SK-N-SH treated with all-trans-retinoic acid at 6 μM for 48 hours (cell line): ENCODE measurements at regions not wholly inside any gene's neighbourhood (a gene's known extent, or its start where the extent isn't known, plus 50 kb on each side); places are given as distances from the start of the nearest gene placed in this dataset.

ENCODE experiments used
- TOX ChIP-seq: fragments of 250-450 bp; sonication (Bioruptor Pico); IDR thresholded peaks from 2 replicates; pipeline ENCODE4 v1.8.0; 2021; ENCODE audit warnings: mild to moderate bottlenecking, moderate library complexity, borderline replicate concordance
- TF ChIP-seq, protein P1 (sequence below): fragments of 250-450 bp; sonication (Bioruptor Pico); IDR thresholded peaks from 2 replicates; pipeline ENCODE4 v1.8.0; 2020; ENCODE audit warnings: mild to moderate bottlenecking, moderate library complexity, borderline replicate concordance
- TF ChIP-seq, protein P2 (sequence below): fragments of 250-450 bp; sonication (Bioruptor Pico); IDR thresholded peaks from 2 replicates; pipeline ENCODE4 v1.5.1; 2020; ENCODE audit warnings: low read depth, mild to moderate bottlenecking, moderate library complexity

DNA sequence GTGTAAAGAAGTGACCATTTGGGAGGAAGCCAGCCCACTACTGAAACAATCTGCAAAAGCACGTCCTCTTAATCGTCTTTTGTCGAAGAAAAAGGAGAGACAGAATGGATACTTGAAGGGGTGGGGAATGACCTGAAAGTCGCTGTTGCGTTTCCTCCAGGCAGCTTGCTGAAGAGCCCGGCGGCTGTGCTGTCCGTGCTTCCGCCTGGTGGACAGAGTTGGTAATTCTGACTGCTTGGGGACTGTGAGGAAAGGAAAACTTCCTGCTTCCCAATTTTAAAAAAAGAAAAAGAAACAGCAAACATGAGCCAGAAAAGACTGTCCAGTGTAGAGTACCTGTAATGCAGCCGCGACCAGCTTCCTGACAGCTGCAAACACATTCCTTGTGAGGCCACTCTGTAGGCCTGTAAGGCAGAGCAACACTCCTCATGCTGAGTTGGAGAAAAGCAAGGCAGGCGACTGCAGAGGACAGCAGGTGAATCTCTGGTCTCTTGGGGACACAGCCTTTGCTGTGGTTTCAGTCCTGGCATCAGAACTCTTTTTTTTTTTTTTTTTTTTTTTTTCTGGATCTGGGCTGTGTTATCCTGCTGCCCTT is 251.1 kb upstream of the TBX18 start:
- TF ChIP-seq, protein P1, sequence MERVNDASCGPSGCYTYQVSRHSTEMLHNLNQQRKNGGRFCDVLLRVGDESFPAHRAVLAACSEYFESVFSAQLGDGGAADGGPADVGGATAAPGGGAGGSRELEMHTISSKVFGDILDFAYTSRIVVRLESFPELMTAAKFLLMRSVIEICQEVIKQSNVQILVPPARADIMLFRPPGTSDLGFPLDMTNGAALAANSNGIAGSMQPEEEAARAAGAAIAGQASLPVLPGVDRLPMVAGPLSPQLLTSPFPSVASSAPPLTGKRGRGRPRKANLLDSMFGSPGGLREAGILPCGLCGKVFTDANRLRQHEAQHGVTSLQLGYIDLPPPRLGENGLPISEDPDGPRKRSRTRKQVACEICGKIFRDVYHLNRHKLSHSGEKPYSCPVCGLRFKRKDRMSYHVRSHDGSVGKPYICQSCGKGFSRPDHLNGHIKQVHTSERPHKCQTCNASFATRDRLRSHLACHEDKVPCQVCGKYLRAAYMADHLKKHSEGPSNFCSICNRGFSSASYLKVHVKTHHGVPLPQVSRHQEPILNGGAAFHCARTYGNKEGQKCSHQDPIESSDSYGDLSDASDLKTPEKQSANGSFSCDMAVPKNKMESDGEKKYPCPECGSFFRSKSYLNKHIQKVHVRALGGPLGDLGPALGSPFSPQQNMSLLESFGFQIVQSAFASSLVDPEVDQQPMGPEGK (CRISPR knock-in tag), result no peak
- TF ChIP-seq, protein P2, sequence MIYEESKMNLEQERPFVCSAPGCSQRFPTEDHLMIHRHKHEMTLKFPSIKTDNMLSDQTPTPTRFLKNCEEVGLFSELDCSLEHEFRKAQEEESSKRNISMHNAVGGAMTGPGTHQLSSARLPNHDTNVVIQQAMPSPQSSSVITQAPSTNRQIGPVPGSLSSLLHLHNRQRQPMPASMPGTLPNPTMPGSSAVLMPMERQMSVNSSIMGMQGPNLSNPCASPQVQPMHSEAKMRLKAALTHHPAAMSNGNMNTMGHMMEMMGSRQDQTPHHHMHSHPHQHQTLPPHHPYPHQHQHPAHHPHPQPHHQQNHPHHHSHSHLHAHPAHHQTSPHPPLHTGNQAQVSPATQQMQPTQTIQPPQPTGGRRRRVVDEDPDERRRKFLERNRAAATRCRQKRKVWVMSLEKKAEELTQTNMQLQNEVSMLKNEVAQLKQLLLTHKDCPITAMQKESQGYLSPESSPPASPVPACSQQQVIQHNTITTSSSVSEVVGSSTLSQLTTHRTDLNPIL (CRISPR knock-in tag), result no peak
- no peak for TF ChIP-seq TOX (CRISPR knock-in tag)
